Activated CD4-positive, alpha-beta T cell treated with anti-CD3 and anti-CD28 coated beads, Interleukin-2, amount 50 U/mL, for 48 hours (primary cell): ENCODE measurements at regions not wholly inside any gene's neighbourhood (a gene's known extent, or its start where the extent isn't known, plus 50 kb on each side); places are given as distances from the start of the nearest gene placed in this dataset.

ENCODE experiments used
- DNase-seq, 2 experiments: peaks; one replicate each; pipeline ENCODE4 v3.0.0-alpha.2; 2020

DNA sequence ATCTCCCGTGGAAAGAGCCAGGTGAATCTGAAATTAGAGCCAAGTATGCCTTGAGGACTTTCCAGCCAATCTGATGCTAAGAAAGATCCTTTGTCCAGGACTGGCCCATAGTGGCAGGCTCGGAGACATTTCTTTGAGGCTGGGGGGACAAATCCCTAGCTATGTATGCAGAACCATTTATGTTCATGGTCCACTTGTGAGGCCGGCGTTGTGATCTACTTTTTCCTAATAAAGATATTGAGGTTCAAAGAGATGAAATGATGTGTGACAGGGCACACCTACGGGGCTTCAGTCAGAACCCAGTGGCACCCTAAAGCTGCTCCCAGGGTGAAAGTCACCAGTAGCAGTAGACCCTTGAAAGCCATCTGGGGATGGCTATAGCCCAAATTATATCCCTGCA lies 120.3 kb upstream of the MAFB start:
- DNase-seq: no peak

DNA sequence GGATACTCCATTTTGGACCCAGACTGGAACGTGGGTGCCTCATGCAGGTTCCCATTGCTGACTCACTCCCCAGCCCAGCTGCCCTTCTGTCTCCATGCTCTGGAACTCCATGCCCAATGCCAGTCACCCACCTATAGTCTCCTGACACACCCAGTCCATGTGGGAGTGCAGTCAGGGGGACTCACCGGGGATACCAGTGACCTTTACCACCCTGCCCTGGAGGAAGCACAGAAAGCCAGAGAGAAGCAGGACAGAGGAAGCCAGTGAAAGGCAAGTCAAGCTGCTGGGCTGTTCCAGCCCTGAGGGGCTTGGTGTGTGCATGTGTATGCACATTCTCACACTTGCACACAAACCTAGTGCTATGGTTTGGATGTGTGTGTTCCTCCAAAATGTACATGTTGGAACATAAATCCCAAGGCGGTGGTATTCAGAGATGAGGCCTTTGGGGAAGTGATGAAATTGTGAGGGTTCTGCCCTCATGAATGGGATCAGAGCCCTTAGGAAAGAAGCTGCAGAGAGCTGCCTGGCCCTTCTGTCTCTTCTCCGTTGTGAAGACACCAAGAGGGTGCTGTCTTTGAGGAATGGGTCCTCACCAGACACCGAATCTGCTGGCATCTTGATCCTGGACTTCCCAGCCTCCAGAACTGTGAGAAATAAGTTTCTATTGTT lies 121.4 kb upstream of the MAFB start:
- no peak for DNase-seq

- no peak for DNase-seq
These were observed 122.0 kb upstream of the MAFB start for GRCh38 chr20:40811004-40811403.

DNA sequence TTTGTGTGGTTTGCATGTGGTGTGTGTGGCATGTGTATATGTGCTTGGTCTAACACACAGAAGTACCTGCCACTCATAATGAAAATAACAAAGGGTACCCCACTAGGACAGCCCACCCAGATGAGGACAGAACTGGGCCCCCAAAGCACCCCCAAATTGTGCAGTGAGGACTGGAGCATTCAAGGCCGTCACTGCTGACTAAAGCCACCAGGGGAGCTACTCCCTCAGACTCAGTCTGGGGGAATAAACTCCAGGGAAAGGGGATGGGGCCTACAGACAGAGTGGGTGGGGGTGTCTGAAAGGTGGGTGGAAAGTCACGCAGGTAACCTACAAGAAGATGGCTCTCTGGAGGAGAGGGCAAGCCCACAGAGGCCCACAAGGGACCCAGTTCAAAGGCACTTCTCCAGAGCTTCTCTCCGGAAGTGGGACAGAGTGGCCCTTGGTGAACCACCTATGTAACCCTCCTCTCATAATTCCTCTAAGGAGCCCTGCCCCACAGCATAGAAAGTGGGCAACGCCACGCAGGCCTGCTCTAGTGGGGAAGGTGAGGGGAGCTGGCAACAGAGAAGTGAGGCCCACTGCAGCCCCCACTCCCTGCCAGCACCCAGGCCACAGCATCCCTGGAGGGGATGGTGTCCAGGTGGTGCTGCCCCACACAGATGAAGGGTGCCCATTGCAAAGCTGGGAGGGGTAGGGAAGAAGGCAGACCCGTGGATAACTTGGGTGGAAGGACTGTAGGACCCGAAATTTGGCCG lies 122.8 kb upstream of the MAFB start:
- DNase-seq: no peak

- no peak for DNase-seq
These were observed 123.4 kb upstream of the MAFB start for GRCh38 chr20:40812415-40812925.

- DNase-seq: no peak
These were observed 124.0 kb upstream of the MAFB start for GRCh38 chr20:40813029-40813431.

GRCh38 chr20:40813708-40814630 lies 124.9 kb upstream of the MAFB start:
- DNase-seq: no peak

DNA sequence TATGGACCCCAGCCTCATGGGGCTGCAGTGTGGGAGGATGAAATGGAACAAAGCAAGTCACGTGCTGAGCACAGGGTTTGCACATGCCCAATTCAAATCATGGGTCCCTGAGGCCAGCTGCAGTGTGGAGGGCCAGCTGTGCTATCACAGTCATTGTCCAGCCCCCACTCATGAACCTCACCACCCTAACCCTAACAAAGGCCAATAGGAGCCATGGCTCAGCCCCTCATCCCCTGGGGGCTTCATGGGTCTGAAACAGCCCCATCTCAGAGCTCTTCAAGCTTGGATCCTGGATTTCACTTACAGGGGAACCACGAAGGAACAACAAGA lies 125.6 kb upstream of the MAFB start:
- DNase-seq: no peak

- no peak for DNase-seq
These were observed 126.4 kb upstream of the MAFB start for GRCh38 chr20:40815156-40816038.

DNA sequence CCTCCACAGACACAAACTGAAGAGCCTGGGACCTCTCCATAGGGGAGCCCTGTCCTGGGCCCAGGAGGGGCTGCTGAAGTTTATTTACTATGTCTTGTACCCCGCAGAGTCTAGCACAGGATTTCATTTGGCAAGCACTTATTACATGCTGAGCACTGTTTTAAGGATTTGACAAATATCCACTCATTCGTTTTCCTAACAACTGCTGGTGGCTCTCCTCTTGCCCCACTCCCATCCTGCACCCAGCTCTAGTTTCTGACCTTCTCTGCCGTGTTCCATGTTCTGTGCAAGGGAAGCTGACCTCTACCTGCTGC lies 127.0 kb upstream of the MAFB start:
- DNase-seq: no peak

GRCh38 chr20:40821429-40821828 lies 132.4 kb upstream of the MAFB start:
- DNase-seq: no peak

DNA sequence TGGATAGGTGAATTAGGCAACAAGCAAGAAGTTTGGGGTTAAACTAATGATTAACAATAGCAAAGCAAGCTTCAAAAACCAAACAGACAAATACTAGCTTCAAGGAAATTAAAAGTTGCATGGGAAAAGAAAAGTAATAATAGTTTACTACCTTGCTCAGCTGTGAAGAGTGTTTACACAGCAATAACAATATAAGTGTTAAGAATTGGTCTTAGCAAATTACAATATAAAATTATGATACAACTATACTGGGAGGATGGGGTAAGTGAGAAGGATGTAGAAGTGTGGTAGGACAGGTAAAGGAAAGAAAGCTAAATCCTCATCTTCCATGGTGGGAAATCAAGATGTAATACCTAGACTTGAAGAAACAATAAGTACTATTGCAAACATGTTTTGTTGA lies 137.7 kb upstream of the MAFB start:
- no peak for DNase-seq

GRCh38 chr20:40835321-40835720 lies 146.3 kb upstream of the MAFB start:
- DNase-seq: no peak

DNA sequence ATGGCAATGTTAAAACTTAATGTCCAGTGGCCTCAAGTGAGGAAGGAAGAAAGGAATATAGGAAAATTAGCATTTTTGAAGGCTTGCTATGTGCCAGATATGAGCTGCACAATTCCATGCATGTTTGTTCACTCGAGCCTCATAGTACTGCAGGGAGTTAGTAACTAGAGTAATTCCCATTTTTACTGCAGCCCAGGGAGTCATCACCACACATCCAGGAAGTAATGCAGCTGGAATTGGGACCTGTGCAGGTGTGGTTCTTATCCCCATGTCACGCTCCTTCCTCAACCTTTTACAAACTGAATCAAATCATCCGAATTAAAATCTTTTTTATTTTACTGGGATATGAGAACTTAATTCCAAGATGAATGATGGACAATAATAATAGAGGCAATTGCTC lies 149.5 kb upstream of the MAFB start:
- DNase-seq: no peak

- DNase-seq: no peak
These were observed 154.2 kb upstream of the MAFB start for GRCh38 chr20:40843251-40843650.

DNA sequence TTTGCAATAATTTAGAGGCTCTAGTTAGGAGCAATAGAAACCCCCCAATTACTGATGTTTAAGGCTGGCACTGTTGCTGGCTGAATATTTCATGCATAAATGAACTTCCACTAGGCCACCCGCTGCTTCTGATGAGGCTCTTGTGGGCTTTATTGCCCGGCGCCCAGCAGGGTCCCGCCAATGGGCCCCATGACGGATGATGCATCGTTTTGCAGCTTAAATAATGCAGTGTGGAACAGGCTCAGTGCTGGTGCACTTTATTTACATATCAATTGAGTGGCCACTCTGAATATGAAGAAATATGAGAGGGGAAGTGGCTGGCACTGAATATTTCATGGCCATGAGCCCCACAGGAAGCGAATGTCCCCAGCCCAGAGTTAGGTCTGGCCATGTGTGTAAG lies 155.3 kb upstream of the MAFB start:
- DNase-seq: no peak

DNA sequence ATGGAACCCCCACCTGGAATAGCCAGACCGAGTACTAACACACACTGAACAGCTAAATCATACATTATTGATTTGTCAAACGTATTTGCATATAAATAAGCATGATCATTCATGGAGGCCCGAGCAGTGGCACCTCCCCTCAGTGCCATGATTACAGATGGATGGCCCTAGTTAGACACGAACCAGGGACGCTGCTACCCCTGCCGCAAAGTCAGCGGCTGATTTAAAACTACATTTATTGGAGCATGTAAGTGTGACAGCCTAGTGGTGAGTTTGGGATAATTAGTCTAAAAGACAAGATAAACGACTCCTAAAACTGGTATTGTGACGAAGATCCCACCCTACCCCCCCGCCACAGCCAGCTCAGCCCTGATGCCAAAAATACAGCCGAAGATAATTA lies 159.1 kb upstream of the MAFB start:
- no peak for DNase-seq

DNA sequence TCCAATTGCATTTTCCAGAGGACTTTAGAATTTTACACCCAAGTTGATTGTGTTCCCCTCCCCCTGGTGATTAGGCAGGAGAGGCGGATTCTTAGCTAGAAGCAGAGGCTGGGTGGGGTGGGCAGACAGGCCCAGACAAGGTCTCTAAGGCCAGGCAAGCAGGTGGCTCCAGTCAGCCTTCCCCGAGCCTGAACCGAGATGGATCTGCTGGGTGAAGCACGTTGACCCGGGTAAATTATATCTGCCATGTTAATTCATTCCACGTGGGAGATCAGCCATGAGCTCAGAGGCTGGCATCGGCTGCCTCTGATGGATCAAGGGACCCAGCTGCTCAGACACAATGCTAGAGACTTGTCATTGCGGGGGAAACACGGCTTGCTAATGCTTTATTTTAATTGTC lies 159.5 kb upstream of the MAFB start:
- no peak for DNase-seq

- no peak for DNase-seq
These were observed 160.4 kb upstream of the MAFB start for GRCh38 chr20:40849456-40849855.

GRCh38 chr20:40851051-40851450 lies 162.0 kb upstream of the MAFB start:
- DNase-seq: no peak

DNA sequence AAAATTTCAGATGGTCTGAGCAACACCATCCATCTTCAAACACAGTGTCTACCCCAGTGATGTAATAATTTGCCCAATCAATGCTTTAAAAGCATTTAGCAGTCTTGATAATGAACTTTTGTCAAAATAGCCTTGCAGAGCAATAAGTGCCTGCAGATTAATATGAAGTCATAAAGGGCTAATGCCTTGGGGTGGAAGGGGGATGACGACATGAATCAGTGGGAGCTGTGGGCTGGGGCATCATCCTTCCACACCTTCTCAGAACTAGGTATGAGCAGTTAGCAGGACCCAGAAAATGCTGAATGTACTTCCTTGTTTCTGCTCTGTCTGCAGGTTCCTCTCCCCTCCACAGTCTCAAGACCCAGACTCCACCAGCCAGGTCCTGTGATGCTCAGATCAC lies 166.2 kb upstream of the MAFB start:
- no peak for DNase-seq

- DNase-seq: no peak
These were observed 167.6 kb upstream of the MAFB start for GRCh38 chr20:40856653-40857052.

GRCh38 chr20:40860487-40860902 lies 168.1 kb upstream of the TOP1 start:
- DNase-seq: no peak
